DMS153 treated with DMSO at 0.1 percent for 48 hours (cell line): ENCODE measurements at regions not wholly inside any gene's neighbourhood (a gene's known extent, or its start where the extent isn't known, plus 50 kb on each side); places are given as distances from the start of the nearest gene placed in this dataset.

ENCODE experiments used
- DNase-seq: peaks from one replicate; lab custom pipeline; 2025; ENCODE audit not compliant: unreplicated experiment; lab: John Stamatoyannopoulos, UW

GRCh38 chr6:106918115-106918514 is 56.4 kb downstream of the CD24 start:
- peak; percentile 33 for DNase-seq

GRCh38 chr6:106916891-106917290 is 57.6 kb downstream of the CD24 start:
- no peak for DNase-seq

- no peak for DNase-seq
Measured at GRCh38 chr6:106913676-106914280, 60.8 kb downstream of the CD24 start.

- no peak for DNase-seq
Measured at GRCh38 chr6:106913111-106913510, 61.4 kb downstream of the CD24 start.

DNA sequence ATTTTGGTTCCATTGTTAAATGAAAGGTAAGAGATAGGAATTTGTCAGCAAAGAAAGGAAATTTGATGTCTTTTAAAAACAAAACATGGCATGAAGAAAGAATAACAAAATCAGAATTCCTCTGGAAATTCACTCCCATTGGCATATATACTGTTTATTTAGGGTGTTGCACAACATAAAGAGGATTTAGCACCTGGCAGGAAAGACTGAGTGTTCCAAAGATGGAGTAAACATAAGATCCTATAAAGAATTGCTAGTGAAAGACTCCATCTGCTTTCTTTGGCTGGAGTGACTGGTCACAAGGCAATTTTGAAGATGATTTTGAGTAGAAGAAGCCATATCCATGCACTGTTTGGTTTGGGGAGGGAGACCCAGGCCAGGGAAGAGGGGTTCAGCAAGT is 62.4 kb downstream of the CD24 start:
- no peak for DNase-seq

DNA sequence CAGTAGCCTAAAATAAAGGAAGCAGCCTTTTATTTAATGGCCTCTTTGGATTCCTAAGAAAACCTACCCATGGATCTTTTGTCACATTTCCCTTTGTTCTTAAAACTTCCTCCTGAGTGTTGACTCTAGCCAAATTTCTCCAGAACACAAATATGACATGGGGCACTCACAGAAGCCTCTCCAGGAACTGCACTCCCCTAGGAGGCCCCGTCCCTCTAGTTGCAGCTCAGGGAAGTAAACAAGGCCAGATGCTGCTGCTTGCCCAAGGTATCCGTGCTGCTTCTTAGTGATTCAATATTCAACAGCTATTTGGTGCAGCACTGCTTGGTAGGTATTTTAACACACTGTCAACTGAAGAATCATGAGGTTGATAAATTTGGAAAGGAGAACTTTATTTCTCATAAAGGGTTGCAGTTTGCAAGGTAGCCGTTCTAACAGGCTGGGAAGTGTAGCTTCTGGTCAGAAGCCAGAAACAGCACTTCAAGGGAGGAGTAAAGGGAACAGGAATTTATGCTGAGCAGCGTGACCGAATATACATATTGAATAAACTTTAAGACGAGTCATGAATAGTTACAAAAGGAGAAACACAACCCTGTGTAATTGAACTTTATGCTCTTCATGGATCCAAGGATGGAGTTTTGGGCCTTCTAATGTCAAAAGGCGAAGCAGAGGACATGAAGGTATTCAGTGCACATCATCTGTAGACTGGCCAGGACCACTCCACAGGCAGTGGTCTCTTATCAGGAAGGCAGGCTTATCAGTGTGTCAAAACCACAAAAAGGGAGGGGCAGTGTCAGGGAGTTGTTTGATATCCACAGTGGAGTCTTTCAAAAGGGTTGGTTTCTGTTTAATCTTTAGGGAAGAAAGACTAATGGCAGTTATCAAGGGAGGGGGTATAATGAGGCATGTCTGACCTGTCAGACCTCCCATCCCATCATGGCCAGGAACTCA is 63.3 kb downstream of the CD24 start:
- DNase-seq = peak; percentile 63

DNA sequence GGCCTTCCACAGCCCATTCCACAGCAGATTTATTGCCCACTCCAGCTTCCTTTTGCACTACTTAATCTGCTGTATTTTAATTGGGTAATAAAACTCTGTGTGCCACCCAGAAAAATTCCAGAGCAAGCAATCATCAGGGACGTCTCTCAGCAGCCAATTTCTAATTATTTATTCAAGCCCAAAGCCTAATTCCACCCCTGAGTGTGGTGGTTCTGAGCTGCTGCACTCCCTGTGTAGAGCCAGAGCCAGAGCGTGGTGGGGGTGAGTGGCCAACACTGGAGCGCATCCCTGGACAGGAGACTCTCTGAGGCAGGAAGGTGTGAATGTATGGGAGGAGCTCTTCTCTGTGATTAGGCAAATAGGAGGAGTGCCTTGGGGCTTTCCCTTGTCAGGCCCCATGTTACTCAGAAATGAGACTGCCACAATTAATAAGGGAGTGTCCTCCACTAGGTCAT is 66.1 kb downstream of the CD24 start:
- DNase-seq = no peak

DNA sequence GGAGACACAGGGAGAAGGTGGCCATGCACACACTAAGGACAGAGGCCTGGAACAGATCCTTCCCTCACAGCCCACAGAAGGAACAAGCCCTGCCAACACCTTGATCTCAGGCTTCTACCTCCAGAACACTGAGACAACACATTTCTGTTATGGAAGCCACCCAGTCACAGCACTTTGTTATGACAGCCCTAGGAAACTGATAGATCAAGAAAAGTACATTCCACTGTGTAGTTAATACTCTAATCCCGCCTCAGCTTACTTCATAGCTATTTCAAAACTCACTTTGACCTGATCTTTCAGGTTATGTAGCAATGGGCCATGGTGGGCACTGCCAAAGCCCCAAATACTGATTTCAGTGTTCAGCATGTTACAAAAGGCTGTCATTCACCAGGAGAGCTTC is 66.8 kb downstream of the CD24 start:
- DNase-seq = no peak

- no peak for DNase-seq
Measured at GRCh38 chr6:106906232-106906631, 68.3 kb downstream of the CD24 start.

DNA sequence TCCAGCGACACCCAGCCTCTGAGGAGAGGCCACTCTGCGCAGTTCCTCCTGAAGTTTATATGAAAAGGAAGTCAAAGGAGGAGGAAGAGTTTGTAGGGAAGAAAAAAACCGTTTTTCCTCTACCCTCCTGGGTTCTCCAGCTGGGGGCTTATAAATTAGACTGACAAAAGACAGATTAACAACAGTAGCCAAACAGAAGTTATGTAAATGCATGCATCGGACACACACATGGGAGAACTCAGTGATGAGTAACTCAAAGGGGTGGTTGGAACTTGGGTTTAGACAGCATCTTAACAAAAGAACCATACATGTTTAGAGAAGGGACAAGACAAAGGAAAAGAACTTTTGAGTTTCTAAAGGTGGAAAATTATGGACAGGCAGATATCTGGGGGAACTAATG is 71.2 kb downstream of the CD24 start:
- no peak for DNase-seq

DNA sequence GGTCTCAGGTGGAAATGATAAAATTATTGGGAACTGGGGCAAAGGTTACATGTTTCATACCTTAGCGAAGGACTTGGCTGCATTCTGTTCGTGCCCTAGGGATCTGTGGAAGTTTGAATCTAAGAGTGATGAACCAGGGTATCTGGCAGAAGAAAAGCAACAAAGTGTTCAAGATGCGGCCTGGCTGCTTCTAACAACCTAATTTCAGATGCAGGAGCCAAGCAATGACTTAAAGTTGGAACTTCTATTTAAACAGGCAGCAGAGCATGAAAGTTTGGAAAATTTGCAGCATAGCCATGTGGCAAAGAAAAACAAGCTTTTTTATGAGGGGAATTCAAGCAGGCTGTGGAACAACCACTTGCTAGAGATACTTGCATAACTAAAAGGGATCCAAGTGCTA is 73.5 kb downstream of the CD24 start:
- DNase-seq = no peak

GRCh38 chr6:106899697-106900096 is 74.8 kb downstream of the CD24 start:
- DNase-seq = no peak

DNA sequence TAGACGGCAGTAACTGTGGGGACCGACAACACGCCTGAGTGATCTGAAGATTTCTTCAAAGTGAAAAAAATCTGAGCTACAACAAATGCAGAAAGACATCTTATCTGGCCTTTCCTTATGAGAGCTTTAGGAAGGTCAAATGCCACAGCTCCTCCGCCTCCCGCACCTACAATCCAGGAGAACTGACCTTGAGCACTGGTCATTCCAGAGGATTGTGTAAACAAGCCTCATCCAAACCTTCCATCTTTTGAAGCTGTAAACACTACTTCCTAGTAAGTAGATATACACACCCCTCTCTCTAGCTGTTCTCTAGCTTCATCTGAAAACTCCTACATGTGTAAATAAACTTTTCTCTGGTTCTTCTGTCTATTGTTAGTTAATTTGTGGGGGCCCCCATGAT is 76.9 kb downstream of the CD24 start:
- DNase-seq = no peak

DNA sequence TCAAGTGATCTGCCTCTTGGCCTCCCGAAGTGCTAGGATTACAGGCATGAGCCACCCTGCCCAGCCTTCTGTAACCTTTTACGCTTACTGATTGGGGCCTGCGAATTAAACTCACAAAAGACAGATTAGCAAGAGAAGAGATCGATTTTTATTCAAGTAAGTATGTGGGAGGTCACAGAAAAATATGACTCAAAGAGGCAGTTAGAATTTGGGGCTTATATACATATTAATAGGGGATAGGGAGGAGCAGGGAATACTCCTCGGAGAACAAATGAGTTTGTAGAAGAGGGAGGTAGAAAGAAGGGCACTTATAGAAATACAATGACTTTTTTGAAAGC is 78.9 kb downstream of the CD24 start:
- DNase-seq = no peak

DNA sequence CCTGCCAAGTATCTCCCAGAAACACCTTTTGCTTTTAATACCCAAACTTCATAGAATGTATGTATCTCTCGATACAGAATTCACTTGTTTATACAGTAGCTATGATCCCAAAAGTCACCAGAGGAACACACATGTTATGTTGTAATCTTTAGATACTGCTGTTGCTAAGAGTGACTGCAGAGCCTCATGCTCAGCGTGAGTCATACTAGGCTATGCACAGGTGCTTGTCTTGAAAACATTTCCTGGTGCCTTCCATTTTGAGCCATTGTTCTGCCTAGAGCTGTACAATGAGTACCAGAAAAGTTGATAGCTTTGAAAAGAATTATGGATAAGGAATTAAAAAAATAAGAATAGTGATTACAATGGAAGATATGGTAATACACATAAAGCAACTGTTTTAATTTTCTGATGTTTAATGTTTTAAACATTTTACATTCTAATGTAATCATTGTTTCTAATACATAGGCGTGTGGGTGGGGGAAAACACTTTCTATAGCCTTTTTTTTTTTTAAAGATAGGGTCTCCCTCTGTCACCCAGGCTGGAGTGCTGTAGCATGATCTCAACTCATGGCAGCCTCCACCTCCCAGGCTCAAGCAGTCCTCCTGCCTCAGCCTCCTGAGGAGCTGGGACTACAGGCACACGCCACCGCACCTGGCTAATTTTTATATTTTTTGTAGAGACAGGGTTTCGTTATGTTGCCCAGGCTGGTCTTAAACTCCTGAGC is 79.4 kb downstream of the CD24 start:
- no peak for DNase-seq

- no peak for DNase-seq
Measured at GRCh38 chr6:106892186-106892585, 82.3 kb downstream of the CD24 start.

- no peak for DNase-seq
Measured at GRCh38 chr6:106890447-106890846, 84.1 kb downstream of the CD24 start.

- DNase-seq = no peak
Measured at GRCh38 chr6:106889692-106890091, 84.8 kb downstream of the CD24 start.

- peak; percentile 70 for DNase-seq
Measured at GRCh38 chr6:106886922-106887797, 87.4 kb downstream of the CD24 start.

- no peak for DNase-seq
Measured at GRCh38 chr6:106886081-106886843, 88.3 kb downstream of the CD24 start.
